K562 (cell line): ENCODE measurements at regions not wholly inside any gene's neighbourhood (a gene's known extent, or its start where the extent isn't known, plus 50 kb on each side); places are given as distances from the start of the nearest gene placed in this dataset.

Experiments
- CBFA2T3 ChIP-seq: fragments of 450-650 bp; IDR thresholded peaks from 2 replicates; pipeline ENCODE4 v1.6.1; 2017
- CC2D1A ChIP-seq: fragments of 450-650 bp; IDR thresholded peaks from 2 replicates; pipeline ENCODE4 v1.6.1; 2017; ENCODE audit warnings: mild to moderate bottlenecking
- GMEB1 ChIP-seq: fragments of 250-450 bp; sonication (Bioruptor Pico); IDR thresholded peaks from 2 replicates; pipeline ENCODE4 v1.4.0; 2020; ENCODE audit warnings: mild to moderate bottlenecking
- JUND ChIP-seq, 2 experiments: IDR thresholded peaks; 2 replicates in 1 of 2; 3 replicates in 1 of 2; pipeline ENCODE4 v1.6.1; 2011; ENCODE audit warnings: borderline replicate concordance in 2 of 2, low read depth in 2 of 2, low read length in 2 of 2, improper control_type of control experiment in 1 of 2, missing biosample characterization in 1 of 2, missing genetic modification characterization in 1 of 2, missing genetic modification reagents in 1 of 2
- NR2F6 ChIP-seq: fragments of 450-650 bp; formaldehyde crosslinking; IDR thresholded peaks from 2 replicates; pipeline ENCODE4 v1.4.0; 2020; ENCODE audit warnings: mild to moderate bottlenecking
- ZNF449 ChIP-seq: fragments of 250-450 bp; sonication (Bioruptor Pico); IDR thresholded peaks from 2 replicates; pipeline ENCODE4 v1.8.0; 2022; ENCODE audit warnings: moderate library complexity, mild to moderate bottlenecking, inconsistent platforms
- ZNF707 ChIP-seq: fragments of 250-450 bp; sonication (Bioruptor Pico); conservative IDR thresholded peaks from 2 replicates; pipeline ENCODE4 v1.8.0; 2022; ENCODE audit warnings: inconsistent platforms, mild to moderate bottlenecking, moderate library complexity

GRCh38 chr10:61250131-61250530, 203.1 kb downstream of the TMEM26 start:
- no peak for TF ChIP-seq GMEB1 (CRISPR knock-in tag)
- TF ChIP-seq ZNF449 (CRISPR knock-in tag): no peak
- no peak for TF ChIP-seq ZNF707 (CRISPR knock-in tag)
- no peak for TF ChIP-seq CBFA2T3
- no peak for TF ChIP-seq JUND (IDR thresholded peaks at IDR 0.05; ENCODE audit: borderline replicate concordance, low read depth, low read length)
- no peak for TF ChIP-seq JUND (tag; IDR thresholded peaks at IDR 0.05; ENCODE audit: borderline replicate concordance, low read depth, low read length)
- TF ChIP-seq CC2D1A: no peak
- TF ChIP-seq NR2F6: no peak
